SK-MEL-5 (cell line): ENCODE measurements at regions not wholly inside any gene's neighbourhood (a gene's known extent, or its start where the extent isn't known, plus 50 kb on each side); places are given as distances from the start of the nearest gene placed in this dataset.
A peak's percentile ranks its signal among the peaks of the same experiment; 100 is the strongest.
"Not testable (repeated sequence)": the region's sequence is repeated elsewhere in the genome, so short reads cannot be mapped to it uniquely, and the experiment has no call there.

Experiments used
- DNase-seq: peaks from one replicate; pipeline ENCODE4 v3.0.0-alpha.2; 2016; ENCODE audit warnings: low read depth, low spot score
- in situ Hi-C: cut with HindIII; loops from 2 replicates; pipeline ENCODE4 v1.10.0; 2016; ENCODE audit warnings: low sequenced_read_pairs, high pct_unique_total_duplicates, low pct_unique_long_range_greater_than_20kb

- DNase-seq, result no peak
- in situ Hi-C loops, result no loop called here
These were observed 187.0 kb upstream of the OLFM3 start for GRCh38 chr1:102183711-102184110.

GRCh38 chr1:102182603-102183260, 186.0 kb upstream of the OLFM3 start:
- in situ Hi-C loops, result no loop called here
- no peak for DNase-seq

GRCh38 chr1:102181341-102181740, 184.6 kb upstream of the OLFM3 start:
- in situ Hi-C loops, result no loop called here
- DNase-seq, result no peak

- DNase-seq, result no peak
- in situ Hi-C loops, result no loop called here
These were observed 181.8 kb upstream of the OLFM3 start for GRCh38 chr1:102178480-102178879.

GRCh38 chr1:102174259-102174863, 177.6 kb upstream of the OLFM3 start:
- peak; percentile 20 for DNase-seq
- in situ Hi-C loops, result no loop called here

GRCh38 chr1:102172200-102172599, 175.5 kb upstream of the OLFM3 start:
- in situ Hi-C loops, result no loop called here

GRCh38 chr1:102163799-102164198, 167.1 kb upstream of the OLFM3 start:
- in situ Hi-C loops, result no loop called here
- no peak for DNase-seq

More at GRCh38 chr1:102172200-102172599, 175.5 kb upstream of the OLFM3 start:
- DNase-seq, result no peak

- DNase-seq, result no peak
- in situ Hi-C loops, result no loop called here
These were observed 154.5 kb upstream of the OLFM3 start for GRCh38 chr1:102151242-102151641.

- in situ Hi-C loops, result no loop called here
- DNase-seq, result no peak
These were observed 124.2 kb upstream of the OLFM3 start for GRCh38 chr1:102120910-102121309.

GRCh38 chr1:102118150-102118549, 121.4 kb upstream of the OLFM3 start:
- DNase-seq, result no peak
- in situ Hi-C loops, result no loop called here

GRCh38 chr1:102110586-102110985, 113.9 kb upstream of the OLFM3 start:
- DNase-seq, result no peak
- in situ Hi-C loops, result no loop called here

GRCh38 chr1:102109493-102109892, 112.8 kb upstream of the OLFM3 start:
- in situ Hi-C loops, DNase-seq: not testable (repeated sequence)

- in situ Hi-C loops, result no loop called here
- DNase-seq, result no peak
These were observed 110.7 kb upstream of the OLFM3 start for GRCh38 chr1:102107441-102107840.

GRCh38 chr1:102105931-102106550, 109.3 kb upstream of the OLFM3 start:
- in situ Hi-C loops, result no loop called here
- DNase-seq, result no peak

GRCh38 chr1:102103646-102104045, 106.9 kb upstream of the OLFM3 start:
- no peak for DNase-seq
- in situ Hi-C loops, result no loop called here

GRCh38 chr1:102102276-102102780, 105.6 kb upstream of the OLFM3 start:
- no peak for DNase-seq
- in situ Hi-C loops, result no loop called here

GRCh38 chr1:102100666-102101065, 103.9 kb upstream of the OLFM3 start:
- in situ Hi-C loops, result no loop called here

GRCh38 chr1:102099916-102100315, 103.2 kb upstream of the OLFM3 start:
- no peak for DNase-seq
- in situ Hi-C loops, result no loop called here

More at GRCh38 chr1:102100666-102101065, 103.9 kb upstream of the OLFM3 start:
- no peak for DNase-seq

GRCh38 chr1:102098536-102098935, 101.8 kb upstream of the OLFM3 start:
- DNase-seq, result no peak
- in situ Hi-C loops, result no loop called here
